ENCODE measurements at regions not wholly inside any gene's neighbourhood (a gene's known extent, or its start where the extent isn't known, plus 50 kb on each side); places are given as distances from the start of the nearest gene placed in this dataset.
"Not testable (repeated sequence)": the region's sequence is repeated elsewhere in the genome, so short reads cannot be mapped to it uniquely, and the experiment has no call there.

DNA sequence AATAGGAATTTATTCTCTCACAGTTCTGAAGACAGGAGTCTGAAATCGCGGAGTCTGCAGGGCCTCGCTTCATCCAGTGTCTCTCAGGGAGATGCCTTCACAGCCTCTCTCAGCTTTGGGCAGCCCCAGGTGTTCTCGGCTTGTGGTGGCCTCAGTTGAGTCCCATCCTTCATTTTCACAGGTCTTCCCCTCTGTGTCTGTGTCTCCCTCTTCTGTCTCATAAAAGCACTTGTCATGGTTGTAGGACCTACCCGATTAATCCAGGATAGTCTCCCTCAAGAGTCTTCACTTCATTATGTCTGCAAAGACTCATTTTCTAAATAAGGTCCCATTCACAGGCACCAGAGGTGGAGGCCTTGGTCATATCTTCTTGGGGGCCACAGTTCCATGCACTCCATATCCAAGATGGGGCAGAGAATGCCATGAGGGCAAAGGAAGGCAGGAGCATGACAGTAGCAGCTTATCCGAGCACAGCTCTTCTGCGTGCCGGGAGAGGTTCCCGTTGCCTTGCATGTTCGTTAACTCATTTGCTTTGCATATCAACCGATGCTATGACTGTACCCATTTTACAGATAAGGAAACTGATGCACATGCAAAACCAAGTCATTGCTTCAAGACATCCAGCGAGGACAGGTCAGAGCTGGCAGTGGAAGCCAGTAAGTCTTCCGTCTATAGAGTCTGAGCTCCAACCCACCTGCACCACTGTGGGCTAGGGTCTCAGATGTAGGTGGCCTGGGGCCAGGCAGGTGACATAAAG, 363.8 kb upstream of the SULF2 start:
- peaks cover 3% of the 10 kb centered on the region for H3K27me3 Mint-ChIP-seq
- H3K36me3 Mint-ChIP-seq (ENCODE audit: low read depth), result no peaks in the 10 kb centered on the region
- no peak overlapping the region for H3K4me3 Mint-ChIP-seq
- H3K9me3 Mint-ChIP-seq, result no peaks in the 10 kb centered on the region
- DNase-seq (no peak), ATAC-seq (no peak)
- no peaks in the 10 kb centered on the region for H3K4me1 Mint-ChIP-seq
- H3K27ac Mint-ChIP-seq, result no peak overlapping the region

DNA sequence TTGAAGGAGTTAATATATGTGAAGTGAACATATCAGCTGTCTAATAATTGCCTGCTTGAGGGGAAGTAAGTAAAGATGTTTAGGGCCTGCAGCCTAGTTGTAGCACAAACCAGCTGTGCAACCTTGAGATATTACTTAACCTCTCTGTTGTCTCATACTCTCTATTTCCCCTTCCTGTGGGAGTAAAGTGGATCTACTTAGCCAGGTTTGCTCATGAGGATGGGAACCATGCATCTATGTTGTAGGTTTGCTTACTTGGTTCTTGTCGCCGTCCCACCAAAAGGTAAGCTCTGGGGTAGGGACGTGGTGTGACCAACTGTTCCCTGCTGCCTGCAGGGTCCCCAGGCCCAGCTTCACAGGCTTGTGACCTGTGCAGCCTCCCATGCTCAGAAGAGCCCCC, 362.7 kb upstream of the SULF2 start:
- Mint-ChIP-seq H3K4me1 (no peaks in the 10 kb centered on the region), H3K36me3 (ENCODE audit: low read depth) (no peaks in the 10 kb centered on the region), H3K9me3 (no peaks in the 10 kb centered on the region), H3K4me3 (no peak overlapping the region), H3K27ac (no peak overlapping the region), H3K27me3 (peaks cover under 1% of the 10 kb centered on the region)
- ATAC-seq (no peak), DNase-seq (no peak)

DNA sequence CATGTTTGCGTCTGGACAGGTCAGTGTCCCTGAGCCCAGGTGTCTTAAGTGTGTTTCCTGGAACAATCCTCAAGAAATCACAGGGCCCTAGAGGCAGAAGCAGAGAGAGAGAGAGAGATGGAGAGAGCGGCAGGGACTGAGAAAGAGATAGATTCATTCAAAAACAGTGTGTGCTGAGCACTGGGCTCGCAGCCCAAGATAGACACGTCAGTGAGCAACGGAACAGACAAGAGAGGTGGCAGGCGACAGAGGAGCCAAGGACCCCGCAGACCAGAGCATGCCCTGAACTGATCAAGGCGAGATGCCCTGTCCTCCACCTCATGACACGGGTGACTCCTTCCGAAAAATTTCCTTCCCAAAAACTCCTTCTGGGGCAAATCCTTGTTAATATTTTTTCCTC, 362.0 kb upstream of the SULF2 start:
- Mint-ChIP-seq H3K4me3 (no peak overlapping the region), H3K27ac (no peak overlapping the region), H3K36me3 (ENCODE audit: low read depth) (no peaks in the 10 kb centered on the region), H3K27me3 (no peaks in the 10 kb centered on the region), H3K9me3 (no peaks in the 10 kb centered on the region), H3K4me1 (no peaks in the 10 kb centered on the region)
- no peak for DNase-seq
- no peak for ATAC-seq

DNA sequence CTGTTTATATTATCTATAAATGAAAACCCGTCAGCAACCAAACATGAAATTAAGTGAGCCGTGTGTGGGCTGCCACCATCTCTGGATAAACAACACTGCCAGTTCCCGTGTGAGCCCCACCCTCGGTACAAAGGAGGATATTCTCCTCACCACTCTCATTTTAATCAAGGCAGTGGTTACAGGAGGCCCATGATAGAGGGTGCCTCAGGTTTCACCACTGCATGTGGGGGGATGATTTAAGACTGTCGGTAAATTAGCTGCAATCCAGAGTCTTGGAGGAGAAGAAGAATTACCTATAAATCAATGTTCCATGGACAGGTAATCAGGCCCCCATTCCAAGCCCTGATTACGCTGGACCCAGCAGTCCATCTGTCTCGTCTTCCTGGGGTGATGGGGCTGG, 361.6 kb upstream of the SULF2 start:
- Mint-ChIP-seq H3K27ac (no peak overlapping the region), H3K4me3 (no peak overlapping the region)
- no peak for ATAC-seq

DNA sequence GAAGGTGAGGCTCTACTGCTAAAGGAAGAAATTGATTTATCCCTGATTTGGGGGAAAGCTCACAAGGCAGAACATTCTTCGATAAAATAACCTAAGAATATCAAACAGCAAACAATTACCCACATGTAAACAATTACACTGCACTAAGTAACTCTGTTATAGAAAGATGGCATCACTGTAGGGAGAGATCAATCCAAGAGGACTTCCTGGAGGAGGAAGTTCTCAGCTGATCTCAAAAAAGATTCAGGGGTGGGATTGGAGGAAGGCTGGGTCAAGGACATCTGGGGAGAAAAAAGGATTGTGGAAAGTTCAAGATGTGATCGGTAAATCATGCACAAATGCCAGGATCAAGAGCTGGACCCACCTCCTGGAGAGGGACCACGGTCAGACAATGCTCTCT, 361.0 kb upstream of the SULF2 start:
- H3K27me3 Mint-ChIP-seq, result peaks cover 4% of the 10 kb centered on the region
- H3K4me1 Mint-ChIP-seq, result no peaks in the 10 kb centered on the region
- DNase-seq (no peak), ATAC-seq (no peak)
- no peak overlapping the region for H3K27ac Mint-ChIP-seq
- no peaks in the 10 kb centered on the region for H3K36me3 Mint-ChIP-seq (ENCODE audit: low read depth)
- H3K9me3 Mint-ChIP-seq, result no peaks in the 10 kb centered on the region
- H3K4me3 Mint-ChIP-seq, result no peak overlapping the region

More for the DNA sequence above, 361.6 kb upstream of the SULF2 start:
- Mint-ChIP-seq H3K4me1 (no peaks in the 10 kb centered on the region), H3K27me3 (no peaks in the 10 kb centered on the region), H3K36me3 (ENCODE audit: low read depth) (no peaks in the 10 kb centered on the region), H3K9me3 (no peaks in the 10 kb centered on the region)
- DNase-seq, result no peak

DNA sequence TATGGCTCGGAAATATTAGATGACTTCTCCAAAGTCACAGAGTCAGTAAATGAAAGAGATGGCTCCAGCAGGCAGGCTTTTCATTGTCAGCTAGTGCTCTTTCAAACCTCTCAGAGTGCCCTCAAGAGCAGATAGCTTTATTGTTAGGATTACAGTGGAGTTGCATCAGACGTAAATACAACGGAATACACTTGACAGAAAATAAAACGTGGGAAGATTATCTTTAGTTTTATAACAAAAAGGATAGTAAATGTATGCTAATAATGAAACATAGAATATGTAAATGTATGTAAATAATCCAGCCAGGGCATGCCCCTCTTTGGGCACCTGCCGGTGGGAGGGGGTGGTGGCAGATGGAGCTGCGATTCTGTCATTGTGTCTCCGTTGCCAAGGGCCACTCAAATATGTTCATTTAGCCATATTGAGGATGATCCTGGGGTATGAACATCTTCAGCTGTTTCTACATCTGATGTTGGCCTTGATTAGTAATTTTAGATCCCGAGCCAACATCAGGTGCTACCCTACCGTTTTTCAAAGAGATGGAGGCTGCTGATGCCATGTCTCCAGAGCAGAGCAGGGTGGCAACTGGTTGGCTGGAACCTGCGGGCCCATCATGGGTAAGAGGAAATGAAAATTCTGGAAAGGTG, 358.3 kb upstream of the SULF2 start:
- ATAC-seq, result no peak
- DNase-seq, result no peak
- Mint-ChIP-seq H3K36me3 (ENCODE audit: low read depth) (no peaks in the 10 kb centered on the region), H3K4me1 (no peaks in the 10 kb centered on the region), H3K4me3 (no peak overlapping the region), H3K27ac (no peak overlapping the region), H3K27me3 (peaks cover 4% of the 10 kb centered on the region), H3K9me3 (no peaks in the 10 kb centered on the region)

DNA sequence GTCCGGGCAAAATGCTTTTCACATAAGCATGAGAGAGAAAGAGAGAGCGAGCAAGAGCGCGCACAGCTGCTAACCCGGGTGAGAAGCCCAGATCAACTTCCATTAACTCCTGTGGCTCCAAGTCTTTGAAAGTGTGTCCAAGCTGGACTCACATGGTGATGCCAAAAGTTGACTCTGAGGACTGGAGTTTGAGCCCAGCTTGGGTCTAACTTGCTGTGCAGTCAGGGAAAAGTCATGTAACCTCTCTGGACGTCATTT, 357.2 kb upstream of the SULF2 start:
- no peak overlapping the region for H3K27ac Mint-ChIP-seq
- no peaks in the 10 kb centered on the region for H3K4me1 Mint-ChIP-seq
- peaks cover 4% of the 10 kb centered on the region for H3K27me3 Mint-ChIP-seq
- no peaks in the 10 kb centered on the region for H3K36me3 Mint-ChIP-seq (ENCODE audit: low read depth)
- H3K4me3 Mint-ChIP-seq, result no peak overlapping the region
- no peaks in the 10 kb centered on the region for H3K9me3 Mint-ChIP-seq
- no peak for DNase-seq
- no peak for ATAC-seq

DNA sequence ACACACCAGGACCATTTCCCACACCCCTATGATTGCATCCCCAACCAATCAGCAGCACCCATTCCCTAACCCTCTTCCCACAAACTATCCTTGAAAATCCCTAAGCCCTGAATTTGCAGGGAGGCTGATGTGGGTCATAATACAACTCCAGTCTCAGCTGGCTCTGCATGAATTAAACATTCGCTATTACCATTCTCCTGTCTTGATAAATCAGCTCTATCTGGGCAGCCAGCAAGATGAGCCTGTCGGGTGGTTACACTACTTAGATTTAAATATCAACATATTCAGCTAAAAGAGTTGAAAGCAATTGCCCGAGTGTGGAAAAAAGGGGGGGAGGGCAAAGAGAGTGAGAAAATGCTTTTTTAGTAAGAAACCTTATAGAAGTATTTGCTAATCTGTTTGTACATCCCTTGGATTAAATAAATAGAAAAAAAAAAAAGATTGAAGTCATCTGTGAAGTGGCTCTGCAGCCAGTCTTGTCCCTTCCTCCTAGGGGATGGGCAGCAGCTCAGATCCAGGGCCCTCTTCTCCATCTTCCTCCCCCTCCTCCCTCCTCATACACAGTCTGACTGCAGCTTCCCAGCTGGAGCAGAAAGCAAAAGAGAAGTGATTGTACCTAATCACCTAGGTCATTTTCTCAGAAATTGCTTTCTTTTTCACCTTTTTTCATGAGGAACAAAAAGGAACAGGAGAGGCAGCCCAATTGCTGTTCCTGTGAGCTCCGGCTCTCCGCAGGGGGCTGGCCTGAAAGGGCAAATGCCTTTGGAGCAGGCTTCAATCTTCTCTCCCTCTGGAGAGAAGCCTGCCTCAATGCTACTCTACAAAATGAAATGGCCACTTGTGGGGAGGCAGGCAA, 356.6 kb upstream of the SULF2 start:
- Mint-ChIP-seq H3K36me3 (ENCODE audit: low read depth) (no peaks in the 10 kb centered on the region), H3K9me3 (no peaks in the 10 kb centered on the region), H3K4me3 (no peak overlapping the region), H3K27ac (no peak overlapping the region), H3K4me1 (no peaks in the 10 kb centered on the region), H3K27me3 (peaks cover 4% of the 10 kb centered on the region)
- DNase-seq (no peak), ATAC-seq (no peak)

DNA sequence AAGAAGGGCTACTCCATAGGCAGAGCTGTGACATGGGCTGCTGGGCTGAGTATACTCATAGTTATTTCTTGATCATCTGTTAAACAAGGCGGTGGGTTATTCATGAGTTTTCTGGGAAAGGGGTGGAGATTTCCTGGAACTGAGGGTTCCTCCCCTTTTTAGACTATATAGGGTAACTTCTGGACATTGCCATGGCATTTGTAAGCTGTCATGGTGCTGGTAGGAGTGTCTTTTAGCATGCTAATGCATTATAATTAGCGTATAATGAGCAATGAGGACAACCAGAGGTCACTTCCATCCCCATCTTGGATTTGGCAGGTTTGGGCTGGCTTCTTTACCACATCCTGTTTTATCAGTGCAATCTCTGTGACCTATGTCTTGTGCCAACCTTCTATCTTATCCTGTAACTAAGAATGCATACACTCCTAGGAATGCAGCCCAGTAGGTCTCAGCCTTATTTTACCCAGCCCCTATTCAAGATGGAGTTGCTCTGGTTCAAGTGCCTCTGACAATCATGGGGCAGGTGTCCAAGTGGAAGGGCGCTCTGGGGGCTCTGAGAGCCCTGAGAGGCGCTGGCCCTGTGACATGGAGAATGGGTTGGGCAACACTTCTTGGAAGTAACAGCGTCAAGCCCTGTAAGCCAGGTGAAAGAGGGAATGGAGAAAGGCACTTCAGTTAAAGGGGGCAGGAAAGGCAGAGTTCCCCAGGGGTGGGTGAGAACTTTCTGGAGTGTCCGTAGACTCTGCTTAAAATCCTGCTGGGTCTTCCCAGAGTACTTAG, 354.2 kb upstream of the SULF2 start:
- DNase-seq, result no peak
- no peaks in the 10 kb centered on the region for H3K36me3 Mint-ChIP-seq (ENCODE audit: low read depth)
- ATAC-seq, result no peak
- H3K9me3 Mint-ChIP-seq, result no peaks in the 10 kb centered on the region
- no peak overlapping the region for H3K4me3 Mint-ChIP-seq
- peaks cover 4% of the 10 kb centered on the region for H3K27me3 Mint-ChIP-seq
- no peaks in the 10 kb centered on the region for H3K4me1 Mint-ChIP-seq
- H3K27ac Mint-ChIP-seq, result no peak overlapping the region

DNA sequence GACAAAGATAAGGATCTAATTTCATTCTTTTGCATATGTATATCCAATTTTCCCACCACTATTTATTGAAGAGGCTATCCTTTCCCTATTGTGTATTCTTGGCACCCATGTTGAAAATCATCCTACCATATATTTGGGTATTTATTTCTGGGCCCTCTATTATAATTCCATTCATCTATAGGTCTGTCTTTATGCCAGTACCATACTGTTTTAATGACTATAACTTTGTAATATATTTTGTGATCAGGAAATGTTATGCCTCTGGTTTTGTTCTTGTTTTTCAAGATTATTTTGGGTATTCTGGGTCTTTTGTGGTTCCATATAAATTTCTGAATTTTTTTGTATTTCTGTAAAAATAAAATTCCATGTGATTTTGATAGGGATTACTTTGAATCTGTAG, 347.6 kb upstream of the SULF2 start:
- peaks cover 5% of the 10 kb centered on the region for H3K9me3 Mint-ChIP-seq
- ATAC-seq (no peak), DNase-seq (no peak)
- H3K27ac Mint-ChIP-seq, result no peak overlapping the region
- no peaks in the 10 kb centered on the region for H3K4me1 Mint-ChIP-seq
- H3K27me3 Mint-ChIP-seq, result peaks cover 8% of the 10 kb centered on the region
- no peaks in the 10 kb centered on the region for H3K36me3 Mint-ChIP-seq (ENCODE audit: low read depth)
- H3K4me3 Mint-ChIP-seq, result no peak overlapping the region

DNA sequence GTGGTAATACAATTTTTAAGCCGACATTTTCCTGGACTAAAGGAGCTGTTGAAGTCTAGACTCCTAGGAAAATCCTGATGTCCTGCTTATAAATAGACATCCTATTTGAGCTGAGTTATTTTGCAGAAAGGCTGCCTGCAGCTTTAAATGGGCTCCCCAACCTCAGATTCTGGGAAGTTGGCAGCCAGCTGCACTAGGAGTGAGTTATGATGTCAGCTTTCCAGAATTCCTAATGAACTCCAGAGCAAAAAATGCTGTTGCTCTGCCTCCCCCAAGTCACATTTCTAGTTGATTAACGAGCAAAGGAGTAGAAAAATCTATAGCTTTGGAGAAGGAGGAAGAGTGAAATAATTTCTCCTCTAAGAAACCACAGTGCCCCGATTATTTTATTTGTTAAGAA, 346.3 kb upstream of the SULF2 start:
- no peaks in the 10 kb centered on the region for H3K36me3 Mint-ChIP-seq (ENCODE audit: low read depth)
- H3K4me1 Mint-ChIP-seq, result no peaks in the 10 kb centered on the region
- H3K9me3 Mint-ChIP-seq, result peaks cover 5% of the 10 kb centered on the region
- H3K4me3 Mint-ChIP-seq, result no peak overlapping the region
- H3K27ac Mint-ChIP-seq, result no peak overlapping the region
- no peak for DNase-seq
- peaks cover 8% of the 10 kb centered on the region for H3K27me3 Mint-ChIP-seq
- no peak for ATAC-seq

DNA sequence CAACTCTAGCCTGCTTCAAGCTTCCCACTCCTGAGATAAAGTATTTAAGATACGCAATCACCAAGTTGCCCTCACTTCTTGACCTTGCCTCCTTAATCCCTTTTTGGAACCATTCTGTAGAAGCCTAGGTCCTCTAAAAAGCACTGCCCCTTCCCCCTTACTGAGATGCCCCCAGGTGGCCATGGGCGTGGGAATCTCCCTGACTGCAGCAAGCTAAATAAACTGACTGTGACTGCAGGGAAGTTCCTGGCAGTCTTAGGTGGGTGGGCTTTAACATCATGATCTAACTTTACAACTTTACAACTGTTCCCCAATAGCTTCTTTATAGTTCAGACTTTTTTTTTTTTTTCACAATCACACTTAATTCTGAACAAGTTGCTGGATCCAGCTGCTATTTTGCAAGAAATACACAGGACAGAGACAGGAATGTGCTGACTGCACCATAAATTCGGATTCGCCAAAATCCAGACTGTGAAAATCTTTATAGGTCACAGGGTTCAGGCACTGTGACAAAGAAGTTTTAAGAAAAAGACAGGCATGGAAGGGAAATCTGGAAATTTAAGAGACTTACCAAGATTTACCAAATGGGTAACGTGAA, 344.2 kb upstream of the SULF2 start:
- Mint-ChIP-seq H3K9me3 (peaks cover 5% of the 10 kb centered on the region), H3K4me1 (no peaks in the 10 kb centered on the region), H3K4me3 (no peak overlapping the region), H3K27me3 (peaks cover 7% of the 10 kb centered on the region), H3K36me3 (ENCODE audit: low read depth) (no peaks in the 10 kb centered on the region), H3K27ac (no peak overlapping the region)
- ATAC-seq (no peak), DNase-seq (no peak)

DNA sequence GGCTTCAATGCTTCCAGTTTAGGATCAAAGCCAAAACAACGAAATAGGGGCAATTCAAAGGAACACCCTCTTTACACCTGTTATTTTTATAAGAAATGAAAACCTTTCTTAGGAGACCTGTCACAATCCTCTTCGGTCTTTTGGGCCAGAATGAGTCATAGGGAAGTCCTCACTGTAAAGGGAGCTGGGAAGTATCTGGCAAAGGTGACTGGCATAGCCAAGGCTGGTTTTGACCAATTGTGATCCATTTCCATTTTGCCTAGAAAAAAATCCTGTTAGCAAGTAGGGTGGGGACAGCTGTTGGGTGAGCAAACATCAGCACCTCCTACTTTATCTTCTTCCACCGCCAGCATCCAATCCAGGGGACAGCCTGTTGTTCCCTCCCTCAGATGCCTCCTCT, 343.2 kb upstream of the SULF2 start:
- Mint-ChIP-seq H3K9me3 (peaks cover 5% of the 10 kb centered on the region), H3K36me3 (ENCODE audit: low read depth) (no peaks in the 10 kb centered on the region), H3K27ac (no peak overlapping the region), H3K27me3 (no peaks in the 10 kb centered on the region), H3K4me1 (no peaks in the 10 kb centered on the region), H3K4me3 (no peak overlapping the region)
- no peak for DNase-seq
- no peak for ATAC-seq

DNA sequence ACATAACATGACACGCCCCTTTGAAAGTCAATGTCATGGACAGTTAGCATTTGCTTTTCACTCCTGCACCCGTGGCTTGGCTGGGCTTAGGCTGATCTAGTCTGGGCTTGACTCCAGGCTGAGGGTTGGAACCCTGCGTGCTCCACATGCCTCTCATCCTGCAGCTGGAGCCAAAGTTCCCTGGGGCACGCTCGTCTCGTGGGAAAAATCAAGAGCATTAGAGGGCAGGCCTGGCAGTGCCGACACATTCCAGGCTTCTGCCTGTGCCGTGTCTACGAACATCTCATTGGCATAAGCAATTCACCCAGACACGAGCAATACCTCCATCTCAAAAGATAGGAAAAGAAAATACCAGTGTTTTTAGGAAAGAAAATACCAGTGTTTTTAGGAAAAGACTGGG, 342.7 kb upstream of the SULF2 start:
- ATAC-seq, DNase-seq: not testable (repeated sequence)

More for the DNA sequence above, 342.7 kb upstream of the SULF2 start:
- H3K4me1 Mint-ChIP-seq; H3K27me3 Mint-ChIP-seq; H3K36me3 Mint-ChIP-seq (ENCODE audit: low read depth); H3K4me3 Mint-ChIP-seq; H3K9me3 Mint-ChIP-seq; H3K27ac Mint-ChIP-seq: not testable (repeated sequence)
